Testis (tissue), 2 donors: ENCODE measurements at regions not wholly inside any gene's neighbourhood (a gene's known extent, or its start where the extent isn't known, plus 50 kb on each side); places are given as distances from the start of the nearest gene placed in this dataset.

Source experiments
- CTCF ChIP-seq, 3 experiments: fragments of 450-650 bp in 2 of 3; fragments of 200-600 bp in 1 of 3; sonication (generic) in 1 of 3; IDR thresholded peaks; one replicate each; pipeline ENCODE4 v1.5.1; 2016 to 2019; ENCODE audit warnings: antibody characterized with exemption in 3 of 3, mild to moderate bottlenecking in 2 of 3, moderate library complexity in 1 of 3
- POLR2A ChIP-seq: fragments of 450-650 bp; IDR thresholded peaks from one replicate; pipeline ENCODE4 v1.6.1; 2017; ENCODE audit warnings: antibody characterized with exemption, mild to moderate bottlenecking, moderate library complexity

GRCh38 chr16:20192801-20193200 is 119.1 kb upstream of the GPR139 start:
- TF ChIP-seq CTCF (IDR thresholded peaks at IDR 0.05) (no peak), POLR2A (no peak)
